HG02970 (cell line): ENCODE measurements at regions not wholly inside any gene's neighbourhood (a gene's known extent, or its start where the extent isn't known, plus 50 kb on each side); places are given as distances from the start of the nearest gene placed in this dataset.
"Not testable (repeated sequence)": the region's sequence is repeated elsewhere in the genome, so short reads cannot be mapped to it uniquely, and the experiment has no call there.

Experiments
- ATAC-seq: cut with Tn5 transposase; IDR thresholded peaks from one replicate; pipeline ENCODE4 v1.9.1; 2021; ENCODE audit warnings: mild to moderate bottlenecking, moderate library complexity, moderate number of reproducible peaks; ENCODE audit not compliant: unreplicated experiment, low FRiP score

GRCh38 chr16:86877835-86878234 is 299.5 kb downstream of the FOXL1 start:
- no peak for ATAC-seq

- no peak for ATAC-seq
Measured at GRCh38 chr16:86878236-86879080, 300.1 kb downstream of the FOXL1 start.

- ATAC-seq: no peak
Measured at GRCh38 chr16:86879268-86879667, 300.9 kb downstream of the FOXL1 start.

GRCh38 chr16:86880316-86881117 is 302.2 kb downstream of the FOXL1 start:
- no peak for ATAC-seq

GRCh38 chr16:86881118-86881510 is 302.8 kb downstream of the FOXL1 start:
- no peak for ATAC-seq

- ATAC-seq: no peak
Measured at GRCh38 chr16:86881861-86882273, 303.5 kb downstream of the FOXL1 start.

GRCh38 chr16:86882586-86883280 is 304.4 kb downstream of the FOXL1 start:
- ATAC-seq: no peak

- ATAC-seq: no peak
Measured at GRCh38 chr16:86883583-86884389, 305.4 kb downstream of the FOXL1 start.

- ATAC-seq: no peak
Measured at GRCh38 chr16:86884390-86884650, 306.0 kb downstream of the FOXL1 start.

- ATAC-seq: no peak
Measured at GRCh38 chr16:86885139-86885538, 306.8 kb downstream of the FOXL1 start.

GRCh38 chr16:86886651-86887050 is 308.3 kb downstream of the FOXL1 start:
- no peak for ATAC-seq

GRCh38 chr16:86887416-86887815 is 309.1 kb downstream of the FOXL1 start:
- ATAC-seq: no peak

- no peak for ATAC-seq
Measured at GRCh38 chr16:86888231-86889053, 310.1 kb downstream of the FOXL1 start.

GRCh38 chr16:86889054-86889366 is 310.7 kb downstream of the FOXL1 start:
- ATAC-seq: not testable (repeated sequence)

GRCh38 chr16:86889974-86890373 is 311.6 kb downstream of the FOXL1 start:
- ATAC-seq: no peak

- no peak for ATAC-seq
Measured at GRCh38 chr16:86891121-86891520, 312.8 kb downstream of the FOXL1 start.

GRCh38 chr16:86891631-86892030 is 313.3 kb downstream of the FOXL1 start:
- ATAC-seq: no peak

- ATAC-seq: no peak
Measured at GRCh38 chr16:86892509-86892908, 314.2 kb downstream of the FOXL1 start.

GRCh38 chr16:86893506-86893905 is 315.2 kb downstream of the FOXL1 start:
- no peak for ATAC-seq
